GM12878 (cell line): ENCODE measurements at regions not wholly inside any gene's neighbourhood (a gene's known extent, or its start where the extent isn't known, plus 50 kb on each side); places are given as distances from the start of the nearest gene placed in this dataset.

Experiments used
- ATAC-seq: fragments of 200-7000 bp; cut with Tn5 transposase; 3 replicates; pipeline ENCODE4 v1.9.1; 2020; ENCODE audit warnings: mild to moderate bottlenecking, moderate library complexity
- BruUV-seq: library from RNA; stranded (reverse); fragments of 400-500 nt; replicated peaks from 2 replicates; lab custom pipeline; 2021; lab: Mats Ljungman, UMichigan
- CTCF ChIA-PET: fragments of 300-600 bp; sonication (Branson Sonifier 250); formaldehyde crosslinking; extraction: SDS; loops from one replicate; lab custom pipeline; 2021; ENCODE audit warnings: inconsistent platforms; lab: Yijun Ruan, JAX
- POLR2A ChIA-PET: fragments of 350-600 bp; formaldehyde crosslinking; extraction: SDS; loops from one replicate; lab custom pipeline; 2021; ENCODE audit warnings: inconsistent platforms; lab: Charles Lee
- RAD21 ChIA-PET: fragments of 300-600 bp; sonication (Branson Sonifier 250); formaldehyde crosslinking; loops from one replicate; lab custom pipeline; 2023; ENCODE audit warnings: antibody characterized with exemption; ENCODE audit not compliant: unreplicated experiment; lab: Charles Lee
- SMC1A ChIA-PET: fragments of 300-600 bp; sonication (Branson Sonifier 250); formaldehyde crosslinking; loops from one replicate; lab custom pipeline; 2023; ENCODE audit not compliant: unreplicated experiment, uncharacterized antibody; lab: Charles Lee
- DNase-seq: peaks from one replicate; pipeline ENCODE4 v3.0.0-alpha.2; 2011; ENCODE audit warnings: low read depth, low spot score
- FAIRE-seq: peaks from 3 replicates; lab custom pipeline; 2011; peaks lifted over from hg19 to GRCh38; lab: Jason Lieb, UNC
- H2AFZ ChIP-seq: 2 replicates; pipeline ENCODE4 v1.6.0; 2011; ENCODE audit warnings: low read depth, low read length, control low read depth; ENCODE audit not compliant: control insufficient read depth
- H3K27ac ChIP-seq: 2 replicates; pipeline ENCODE4 v1.5.1; 2011; ENCODE audit warnings: control low read depth; ENCODE audit not compliant: control insufficient read depth, insufficient read depth
- H3K27me3 ChIP-seq, 2 experiments: replicated peaks in 1 of 2; 2 replicates each; pipeline versions ENCODE4 v1.6.0 to v1.6.1; 2011; ENCODE audit warnings: low read length in 1 of 2; ENCODE audit not compliant: control insufficient read depth in 2 of 2, insufficient read depth in 2 of 2
- H3K36me3 ChIP-seq, 2 experiments: 2 replicates each; pipeline ENCODE4 v1.5.1; 2011; ENCODE audit warnings: low read length in 1 of 2; ENCODE audit not compliant: control insufficient read depth in 2 of 2, insufficient read depth in 2 of 2
- H3K4me1 ChIP-seq: 2 replicates; pipeline ENCODE4 v1.6.1; 2011; ENCODE audit warnings: mild to moderate bottlenecking, low read length, moderate library complexity, mixed read lengths; ENCODE audit not compliant: control insufficient read depth, insufficient read depth
- H3K4me2 ChIP-seq: 2 replicates; pipeline ENCODE4 v1.6.0; 2011; ENCODE audit warnings: control low read depth; ENCODE audit not compliant: control insufficient read depth, insufficient read depth
- H3K4me3 ChIP-seq: fragments of 200-600 bp; sonication (generic); 2 replicates; pipeline ENCODE4 v1.5.1; 2016
- H3K79me2 ChIP-seq: 2 replicates; pipeline ENCODE4 v1.6.0; 2011; ENCODE audit warnings: low read length; ENCODE audit not compliant: control insufficient read depth, insufficient read depth
- H3K9ac ChIP-seq: 2 replicates; pipeline ENCODE4 v1.8.0; 2011; ENCODE audit warnings: low read length, control low read depth, mixed read lengths; ENCODE audit not compliant: control insufficient read depth, insufficient read depth
- H3K9me3 ChIP-seq: replicated peaks from 3 replicates; pipeline ENCODE4 v1.5.1; 2011; ENCODE audit warnings: mild to moderate bottlenecking, low read length; ENCODE audit not compliant: control insufficient read depth, insufficient read depth
- H4K20me1 ChIP-seq: 2 replicates; pipeline ENCODE4 v1.6.0; 2011; ENCODE audit not compliant: control insufficient read depth, insufficient read depth
- BCL11A ChIP-seq: IDR thresholded peaks from 2 replicates; pipeline ENCODE4 v1.6.1; 2011; ENCODE audit warnings: low read depth, low read length
- CREB1 ChIP-seq: IDR thresholded peaks from 2 replicates; pipeline ENCODE4 v1.6.1; 2012; ENCODE audit warnings: low read depth, mild to moderate bottlenecking, inconsistent platforms
- CTCF ChIP-seq, 3 experiments: IDR thresholded peaks in 2 of 3; conservative IDR thresholded peaks in 1 of 3; 2 replicates each; pipeline ENCODE4 v1.5.1; 2011; ENCODE audit warnings: low read depth in 3 of 3, low read length in 3 of 3, mild to moderate bottlenecking in 3 of 3, control low read depth in 2 of 3, moderate library complexity in 2 of 3, inconsistent platforms in 1 of 3, mixed read lengths in 1 of 3; ENCODE audit not compliant: control insufficient read depth in 2 of 3, insufficient read depth in 1 of 3; ENCODE audit errors: extremely low read depth in 1 of 3
- EZH2 ChIP-seq: IDR thresholded peaks from 2 replicates; pipeline ENCODE4 v1.6.1; 2012; ENCODE audit warnings: low read depth, mild to moderate bottlenecking, control low read depth, inconsistent platforms, low read length, borderline replicate concordance; ENCODE audit not compliant: control insufficient read depth
- PKNOX1 ChIP-seq: fragments of 450-650 bp; IDR thresholded peaks from 2 replicates; pipeline ENCODE4 v1.6.1; 2016; ENCODE audit warnings: mild to moderate bottlenecking
- POLR2AphosphoS5 ChIP-seq: IDR thresholded peaks from 2 replicates; pipeline ENCODE4 v1.6.1; 2011; ENCODE audit warnings: mild to moderate bottlenecking, low read length, inconsistent platforms
- RAD51 ChIP-seq: fragments of 450-650 bp; IDR thresholded peaks from 2 replicates; pipeline ENCODE4 v1.6.1; 2016; ENCODE audit warnings: moderate library complexity, mild to moderate bottlenecking, inconsistent platforms
- SIX5 ChIP-seq: IDR thresholded peaks from 2 replicates; pipeline ENCODE4 v1.6.1; 2011; ENCODE audit warnings: mild to moderate bottlenecking, low read depth, low read length, moderate library complexity; ENCODE audit not compliant: severe bottlenecking
- SMAD1 ChIP-seq: fragments of 450-650 bp; IDR thresholded peaks from 2 replicates; pipeline ENCODE4 v1.6.1; 2018; ENCODE audit warnings: mild to moderate bottlenecking, low read depth; ENCODE audit not compliant: partially characterized antibody
- SP1 ChIP-seq: IDR thresholded peaks from one replicate; pipeline ENCODE4 v1.6.1; 2011; ENCODE audit warnings: low read depth, low read length
- SREBF1 ChIP-seq: IDR thresholded peaks from 2 replicates; pipeline ENCODE4 v1.6.1; 2012; ENCODE audit warnings: mild to moderate bottlenecking, low read length
- TARDBP ChIP-seq: IDR thresholded peaks from 2 replicates; pipeline ENCODE4 v1.6.1; 2016; ENCODE audit warnings: borderline replicate concordance
- YY1 ChIP-seq: IDR thresholded peaks from 2 replicates; pipeline ENCODE4 v1.6.1; 2011; ENCODE audit warnings: low read depth, mild to moderate bottlenecking, low read length
- ZBTB33 ChIP-seq: fragments of 450-650 bp; IDR thresholded peaks from 2 replicates; pipeline ENCODE4 v1.6.1; 2017; ENCODE audit warnings: mild to moderate bottlenecking
- ZNF592 ChIP-seq: fragments of 450-650 bp; IDR thresholded peaks from 2 replicates; pipeline ENCODE4 v1.6.1; 2017; ENCODE audit warnings: mild to moderate bottlenecking, moderate library complexity
- WGBS: methylation state at CpG from one replicate; pipeline ENCODE4 v1.1.6; 2016; ENCODE audit warnings: low lambda C conversion rate; ENCODE audit not compliant: insufficient replicate concordance, insufficient coverage; ENCODE audit errors: missing lambda C conversion rate; 5-methylcytosine and 5-hydroxymethylcytosine counted together
- in situ Hi-C: fragments of 300-500 bp; cut with MboI; formaldehyde crosslinking; loops from 9 replicates; pipeline ENCODE4 v1.14.3; 2018; ENCODE audit warnings: mixed read lengths
- intact Hi-C: fragments of 100-400 bp; cut with micrococcal nuclease; formaldehyde crosslinking; loops from one replicate; pipeline ENCODE4 v1.14.2; 2022; ENCODE audit not compliant: unreplicated experiment

GRCh38 chr1:79912813-79913212 is 906.3 kb upstream of the ADGRL4 start (continued):
- TF ChIP-seq ZBTB33, result no peak
- no peak for TF ChIP-seq SREBF1
- TF ChIP-seq YY1, result no peak
- no peak for TF ChIP-seq CREB1
- TF ChIP-seq, all 136 proteins: peak for 0

GRCh38 chr1:79903321-79903720 is 896.8 kb upstream of the ADGRL4 start:
- no peak overlapping the region for H3K27ac ChIP-seq
- no peak overlapping the region for H2AFZ ChIP-seq
- H3K9me3 ChIP-seq, result no peaks in the 10 kb centered on the region
- H4K20me1 ChIP-seq, result no peaks in the 10 kb centered on the region
- BruUV-seq, result no TSS peak
- ChIA-PET POLR2A (no interaction called here), SMC1A (interaction anchor here (2.2 kb wide), 1 partner anchor 12 kb away, joined by 8 read pairs; no protein-coding TSS in a partner anchor), RAD21 (no interaction called here), CTCF (no interaction called here)
- no peak overlapping the region for H3K4me2 ChIP-seq
- DNase-seq (no peak), ATAC-seq (no peak), FAIRE-seq (no peak)
- no peaks in the 10 kb centered on the region for H3K27me3 ChIP-seq
- intact Hi-C loops (no loop called here), in situ Hi-C loops (no loop called here)
- H3K36me3 ChIP-seq, result no peaks in the 10 kb centered on the region
- H3K4me1 ChIP-seq, result no peaks in the 10 kb centered on the region
- 28% methylated on average over 3 of the region's 3 CpGs for WGBS
- no peak overlapping the region for H3K9ac ChIP-seq
- no peak overlapping the region for H3K4me3 ChIP-seq
- H3K79me2 ChIP-seq, result no peaks in the 10 kb centered on the region
- TF ChIP-seq PKNOX1 (no peak), SMAD1 (no peak), BCL11A (no peak), ZNF592 (no peak), SIX5 (no peak), RAD51 (no peak), SP1 (no peak), TARDBP (no peak), POLR2AphosphoS5 (no peak), CTCF (IDR thresholded peaks at IDR 0.05 in 2 of 3, conservative IDR thresholded peaks at IDR 0.05 in 1 of 3; ENCODE audit: control insufficient read depth in 2 of 3, extremely low read depth in 1 of 3, insufficient read depth in 1 of 3, low read depth in 3 of 3, low read length in 3 of 3) (no peak), EZH2 (no peak)
